ENCODE measurements at regions not wholly inside any gene's neighbourhood (a gene's known extent, or its start where the extent isn't known, plus 50 kb on each side); places are given as distances from the start of the nearest gene placed in this dataset.

DNA sequence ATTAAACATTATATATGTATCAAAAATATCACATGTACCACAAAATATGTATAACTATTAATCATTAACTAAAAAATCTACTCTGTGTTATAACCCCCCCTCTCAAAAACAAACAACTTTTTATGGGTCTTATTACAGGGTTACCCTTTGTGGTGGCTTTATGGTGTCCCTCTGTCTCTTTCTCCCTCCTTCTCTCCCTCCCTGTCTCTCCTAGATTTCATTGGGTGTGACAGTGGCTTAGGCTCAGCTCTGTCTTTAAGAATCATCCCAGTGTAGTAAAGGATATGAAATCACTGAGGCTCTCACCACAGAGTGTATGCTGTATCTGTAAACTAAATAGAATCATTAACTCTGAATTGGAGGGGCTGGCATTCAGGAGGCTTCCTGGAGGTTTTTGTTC, 93.7 kb downstream of the TDRD15 start:
- intact Hi-C loops (cut with DNase I), result no loop called here
- no peaks in the 10 kb centered on the region for H3K9me3 ChIP-seq
- no peak for ATAC-seq

GRCh38 chr2:21220930-21221329, 97.2 kb downstream of the TDRD15 start:
- H3K27me3 ChIP-seq (ENCODE audit: insufficient read depth in 3 of 3, low read length in 2 of 3), result no peaks in the 10 kb centered on the region
- ATAC-seq (no peak), DNase-seq (no peak)
- H3K36me3 ChIP-seq (ENCODE audit: insufficient read depth in 1 of 2, low read depth in 1 of 2), result no peaks in the 10 kb centered on the region
- H3K27ac ChIP-seq, result no peak overlapping the region
- TF ChIP-seq, protein P1, sequence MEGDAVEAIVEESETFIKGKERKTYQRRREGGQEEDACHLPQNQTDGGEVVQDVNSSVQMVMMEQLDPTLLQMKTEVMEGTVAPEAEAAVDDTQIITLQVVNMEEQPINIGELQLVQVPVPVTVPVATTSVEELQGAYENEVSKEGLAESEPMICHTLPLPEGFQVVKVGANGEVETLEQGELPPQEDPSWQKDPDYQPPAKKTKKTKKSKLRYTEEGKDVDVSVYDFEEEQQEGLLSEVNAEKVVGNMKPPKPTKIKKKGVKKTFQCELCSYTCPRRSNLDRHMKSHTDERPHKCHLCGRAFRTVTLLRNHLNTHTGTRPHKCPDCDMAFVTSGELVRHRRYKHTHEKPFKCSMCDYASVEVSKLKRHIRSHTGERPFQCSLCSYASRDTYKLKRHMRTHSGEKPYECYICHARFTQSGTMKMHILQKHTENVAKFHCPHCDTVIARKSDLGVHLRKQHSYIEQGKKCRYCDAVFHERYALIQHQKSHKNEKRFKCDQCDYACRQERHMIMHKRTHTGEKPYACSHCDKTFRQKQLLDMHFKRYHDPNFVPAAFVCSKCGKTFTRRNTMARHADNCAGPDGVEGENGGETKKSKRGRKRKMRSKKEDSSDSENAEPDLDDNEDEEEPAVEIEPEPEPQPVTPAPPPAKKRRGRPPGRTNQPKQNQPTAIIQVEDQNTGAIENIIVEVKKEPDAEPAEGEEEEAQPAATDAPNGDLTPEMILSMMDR (IDR thresholded peaks at IDR 0.05), result no peak
- WGBS, 3 donors, result 58 to 61% (median 60%) methylated on average over 1 of the region's 1 CpG
- H3K4me3 ChIP-seq, result no peak overlapping the region
- intact Hi-C loops (cut with DNase I), result no loop called here
- H3K4me1 ChIP-seq, result no peaks in the 10 kb centered on the region
- H3K9me3 ChIP-seq, result no peaks in the 10 kb centered on the region

More for the DNA sequence above, 93.7 kb downstream of the TDRD15 start:
- Histone ChIP-seq H3K4me1 (no peaks in the 10 kb centered on the region), H3K27ac (no peak overlapping the region), H3K27me3 (ENCODE audit: insufficient read depth in 3 of 3, low read length in 2 of 3) (no peaks in the 10 kb centered on the region), H3K4me3 (no peak overlapping the region), H3K36me3 (ENCODE audit: insufficient read depth in 1 of 2, low read depth in 1 of 2) (no peaks in the 10 kb centered on the region)
- TF ChIP-seq, protein P1 (IDR thresholded peaks at IDR 0.05), result no peak
- no peak for DNase-seq

DNA sequence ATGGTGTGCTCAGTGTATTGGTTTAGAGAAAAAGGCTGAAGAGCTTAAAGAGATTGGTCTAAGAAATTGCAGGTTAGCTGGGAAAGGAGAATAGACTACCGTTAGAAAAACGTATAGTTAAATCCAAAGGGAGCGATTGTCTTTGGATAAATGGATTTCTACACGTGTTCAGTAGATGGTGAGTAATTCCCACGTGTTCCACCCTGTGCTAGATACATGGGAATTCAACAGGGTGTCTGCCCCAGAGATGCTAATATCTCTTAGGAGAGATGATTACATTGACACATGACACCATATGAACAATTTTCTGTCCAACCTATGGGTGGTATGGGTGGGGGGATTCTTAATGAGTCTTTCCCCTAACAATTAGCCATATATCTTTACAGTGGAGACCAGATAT, 99.8 kb downstream of the TDRD15 start:
- Histone ChIP-seq H3K27me3 (ENCODE audit: insufficient read depth in 3 of 3, low read length in 2 of 3) (no peaks in the 10 kb centered on the region), H3K9me3 (no peaks in the 10 kb centered on the region), H3K27ac (no peak overlapping the region), H3K36me3 (ENCODE audit: insufficient read depth in 1 of 2, low read depth in 1 of 2) (no peaks in the 10 kb centered on the region), H3K4me3 (no peak overlapping the region), H3K4me1 (no peaks in the 10 kb centered on the region)
- TF ChIP-seq, protein P1 (IDR thresholded peaks at IDR 0.05), result no peak
- WGBS, 3 donors, result 77 to 84% (median 81%) methylated on average over 5 of the region's 5 CpGs
- intact Hi-C loops (cut with DNase I), result no loop called here
- ATAC-seq, result no peak
- no peak for DNase-seq

DNA sequence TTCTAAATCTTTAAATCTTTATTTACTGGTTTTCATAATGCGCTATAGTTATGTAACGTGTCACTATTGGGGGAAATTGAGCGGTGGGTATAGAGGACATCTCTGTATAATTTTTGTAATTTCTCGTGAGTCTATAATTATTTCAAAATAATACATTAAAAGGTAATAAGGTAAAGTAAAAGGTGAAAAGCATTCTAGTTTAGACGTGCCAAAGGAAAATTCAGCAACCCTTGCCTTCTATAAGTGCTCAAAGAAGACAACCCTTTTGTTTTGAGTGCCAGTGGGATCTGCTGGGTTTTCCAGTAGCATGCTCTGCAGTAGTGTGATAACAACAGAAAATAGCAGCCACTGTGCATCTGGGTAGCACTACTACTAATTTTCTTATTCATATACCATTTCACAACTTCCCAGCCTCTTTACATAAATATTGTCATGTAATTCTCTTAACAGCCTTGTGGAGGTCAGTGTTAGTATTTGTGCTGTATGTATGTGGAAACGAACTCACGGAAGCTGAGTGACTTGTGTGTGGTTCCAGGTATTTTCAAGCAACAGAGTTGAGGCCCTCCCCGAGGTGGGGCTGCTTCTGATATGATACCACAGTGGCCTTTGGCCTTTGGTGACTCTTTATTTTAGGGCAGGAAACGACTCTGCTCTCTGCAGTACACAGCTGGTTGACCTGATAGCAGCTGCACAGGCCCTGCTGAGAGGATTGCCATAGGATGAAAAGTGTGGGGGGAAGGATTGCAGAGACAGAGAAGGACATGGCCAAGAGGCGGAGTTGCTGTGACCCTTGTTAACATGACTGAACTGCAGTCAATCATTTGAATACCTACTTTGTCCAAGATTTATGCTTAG, 104.5 kb downstream of the TDRD15 start:
- no peaks in the 10 kb centered on the region for H3K27me3 ChIP-seq (ENCODE audit: insufficient read depth in 3 of 3, low read length in 2 of 3)
- WGBS, 3 donors, result 72 to 75% (median 75%) methylated on average over 10 of the region's 10 CpGs
- TF ChIP-seq, protein P1 (IDR thresholded peaks at IDR 0.05), result no peak
- ATAC-seq, result no peak
- no peaks in the 10 kb centered on the region for H3K36me3 ChIP-seq (ENCODE audit: insufficient read depth in 1 of 2, low read depth in 1 of 2)
- intact Hi-C loops (cut with DNase I), result no loop called here
- no peak overlapping the region for H3K4me3 ChIP-seq
- H3K27ac ChIP-seq, result no peak overlapping the region
- no peak for DNase-seq
- H3K4me1 ChIP-seq, result no peaks in the 10 kb centered on the region
- H3K9me3 ChIP-seq, result no peaks in the 10 kb centered on the region

DNA sequence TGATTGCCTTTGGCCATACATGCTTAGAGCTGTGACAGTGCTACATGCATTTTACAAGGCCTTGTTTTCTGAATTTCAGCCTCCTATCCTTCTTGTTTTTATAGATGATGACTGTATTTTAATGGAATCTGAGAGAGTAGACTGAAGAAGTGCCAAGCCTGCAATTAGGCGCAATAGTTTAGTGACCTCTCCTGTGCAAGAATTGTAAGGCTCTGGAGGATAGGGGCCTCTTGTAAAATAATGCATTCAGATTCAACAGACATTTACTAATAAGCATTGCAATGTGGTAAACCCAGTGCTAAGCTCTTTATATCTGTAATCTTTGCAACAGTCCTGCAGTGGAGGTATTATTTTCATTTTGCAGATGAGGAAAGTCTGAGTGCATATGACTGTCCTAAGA, 105.5 kb downstream of the TDRD15 start:
- Histone ChIP-seq H3K36me3 (ENCODE audit: insufficient read depth in 1 of 2, low read depth in 1 of 2) (no peaks in the 10 kb centered on the region), H3K4me1 (no peaks in the 10 kb centered on the region), H3K27ac (no peak overlapping the region), H3K27me3 (ENCODE audit: insufficient read depth in 3 of 3, low read length in 2 of 3) (no peaks in the 10 kb centered on the region), H3K4me3 (no peak overlapping the region), H3K9me3 (no peaks in the 10 kb centered on the region)
- DNase-seq (no peak), ATAC-seq (no peak)
- intact Hi-C loops (cut with DNase I), result no loop called here
- 69 to 80% (median 76%) methylated on average over 1 of the region's 1 CpG for WGBS, 3 donors
- TF ChIP-seq, protein P1 (IDR thresholded peaks at IDR 0.05), result no peak

All from psoas muscle (tissue), 7 donors.